ENCODE measurements at regions not wholly inside any gene's neighbourhood (a gene's known extent, or its start where the extent isn't known, plus 50 kb on each side); places are given as distances from the start of the nearest gene placed in this dataset.

DNA sequence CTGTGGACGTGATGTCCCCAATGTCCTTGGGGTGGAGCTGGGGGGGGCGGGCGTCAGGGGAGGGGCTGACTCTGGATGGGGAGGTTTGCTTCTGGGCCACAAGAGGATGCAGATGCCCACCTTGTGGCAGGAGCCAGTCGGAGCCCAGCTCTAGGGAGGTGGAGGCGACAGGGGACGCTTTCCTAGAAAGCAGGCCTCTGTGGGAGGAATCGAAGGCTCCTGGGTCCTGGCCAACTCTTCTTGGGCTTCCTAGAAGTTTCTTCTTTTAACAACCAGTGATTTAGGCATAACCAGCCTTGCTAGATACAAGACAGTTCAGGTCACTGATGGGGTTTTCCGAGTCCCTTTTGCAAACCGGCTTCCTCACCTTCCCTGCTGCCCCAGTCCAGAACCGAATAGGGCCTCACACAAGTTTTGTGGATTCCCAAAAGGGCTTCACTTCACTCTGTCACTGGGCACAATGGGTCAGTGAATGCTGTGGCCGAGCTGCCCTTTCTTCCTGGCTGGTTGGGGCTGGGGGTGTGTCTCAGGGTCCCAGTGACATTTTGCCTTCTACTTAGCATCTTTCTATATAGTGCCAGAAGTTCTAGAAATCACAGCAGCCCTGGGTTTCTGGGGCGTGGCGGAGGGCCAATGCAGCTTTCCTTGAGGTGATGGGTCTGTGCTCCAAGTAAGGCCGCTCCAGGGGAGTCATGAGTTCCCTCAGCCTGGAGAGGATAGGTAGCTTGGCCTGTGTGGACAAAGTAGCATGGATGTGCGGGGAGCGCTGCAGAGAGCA is 78.4 kb upstream of the FOXP4 start:
- Mint-ChIP-seq H3K4me3 (no peak overlapping the region), H3K27me3 (ENCODE audit: low read depth) (peaks cover 83% of the 10 kb centered on the region), H3K4me1 (peaks cover 31% of the 10 kb centered on the region), H3K36me3 (ENCODE audit: low read depth) (no peaks in the 10 kb centered on the region), H3K27ac (ENCODE audit: unreplicated experiment) (no peak overlapping the region), H3K9me3 (no peaks in the 10 kb centered on the region)
- no peak for DNase-seq (ENCODE audit: low read depth, low spot score)
- TF ChIP-seq, protein P1, sequence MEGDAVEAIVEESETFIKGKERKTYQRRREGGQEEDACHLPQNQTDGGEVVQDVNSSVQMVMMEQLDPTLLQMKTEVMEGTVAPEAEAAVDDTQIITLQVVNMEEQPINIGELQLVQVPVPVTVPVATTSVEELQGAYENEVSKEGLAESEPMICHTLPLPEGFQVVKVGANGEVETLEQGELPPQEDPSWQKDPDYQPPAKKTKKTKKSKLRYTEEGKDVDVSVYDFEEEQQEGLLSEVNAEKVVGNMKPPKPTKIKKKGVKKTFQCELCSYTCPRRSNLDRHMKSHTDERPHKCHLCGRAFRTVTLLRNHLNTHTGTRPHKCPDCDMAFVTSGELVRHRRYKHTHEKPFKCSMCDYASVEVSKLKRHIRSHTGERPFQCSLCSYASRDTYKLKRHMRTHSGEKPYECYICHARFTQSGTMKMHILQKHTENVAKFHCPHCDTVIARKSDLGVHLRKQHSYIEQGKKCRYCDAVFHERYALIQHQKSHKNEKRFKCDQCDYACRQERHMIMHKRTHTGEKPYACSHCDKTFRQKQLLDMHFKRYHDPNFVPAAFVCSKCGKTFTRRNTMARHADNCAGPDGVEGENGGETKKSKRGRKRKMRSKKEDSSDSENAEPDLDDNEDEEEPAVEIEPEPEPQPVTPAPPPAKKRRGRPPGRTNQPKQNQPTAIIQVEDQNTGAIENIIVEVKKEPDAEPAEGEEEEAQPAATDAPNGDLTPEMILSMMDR (conservative IDR thresholded peaks at IDR 0.05) = no peak

DNA sequence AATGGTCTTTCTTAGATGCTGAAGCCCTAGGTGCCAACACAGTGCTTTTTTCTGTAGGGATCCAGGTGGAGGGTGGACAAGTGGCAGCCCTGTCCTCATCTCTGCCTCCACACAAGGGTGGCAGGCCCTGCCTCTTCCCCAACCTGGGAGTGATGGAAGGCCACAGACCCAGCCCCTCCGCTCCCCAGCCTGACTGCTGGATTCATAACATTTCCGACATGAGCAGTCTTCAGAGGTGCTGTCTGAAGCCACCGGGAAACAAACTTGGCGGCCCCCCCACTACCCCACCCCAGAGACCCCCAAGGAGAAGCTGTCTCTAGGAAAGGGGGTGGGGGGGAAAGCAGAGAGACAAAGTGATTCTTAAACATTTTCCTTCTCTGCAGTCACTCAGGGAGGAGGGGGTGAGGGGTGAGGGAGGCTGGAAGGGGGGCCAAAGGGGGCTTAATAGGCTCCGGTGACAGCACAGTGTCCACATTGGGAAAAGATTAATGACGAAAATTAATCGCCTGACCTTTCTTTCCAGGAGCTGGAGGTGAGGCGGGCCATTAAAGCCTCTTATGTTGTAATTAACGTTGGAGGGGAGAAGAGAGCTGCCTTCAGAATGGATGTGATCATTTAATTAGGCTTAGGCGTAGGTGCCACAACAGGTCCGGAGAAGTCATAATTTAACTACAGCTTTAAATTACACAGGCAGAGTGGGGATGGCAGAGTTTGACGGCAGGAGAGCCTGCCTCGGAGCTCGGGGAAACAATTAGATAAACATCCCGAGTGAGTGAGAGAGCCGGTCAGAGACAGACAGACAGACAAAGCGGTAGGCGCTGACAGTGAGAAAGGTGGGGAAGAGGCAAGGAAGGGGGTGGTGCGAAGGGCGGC is 76.8 kb upstream of the FOXP4 start:
- H3K4me3 Mint-ChIP-seq = peak overlapping the region; percentile 60
- no peaks in the 10 kb centered on the region for H3K36me3 Mint-ChIP-seq (ENCODE audit: low read depth)
- peaks cover 83% of the 10 kb centered on the region for H3K27me3 Mint-ChIP-seq (ENCODE audit: low read depth)
- H3K27ac Mint-ChIP-seq (ENCODE audit: unreplicated experiment) = no peak overlapping the region
- TF ChIP-seq, protein P1 (conservative IDR thresholded peaks at IDR 0.05) = no peak
- peaks cover 29% of the 10 kb centered on the region for H3K4me1 Mint-ChIP-seq
- no peak for DNase-seq (ENCODE audit: low read depth, low spot score)
- H3K9me3 Mint-ChIP-seq = no peaks in the 10 kb centered on the region

DNA sequence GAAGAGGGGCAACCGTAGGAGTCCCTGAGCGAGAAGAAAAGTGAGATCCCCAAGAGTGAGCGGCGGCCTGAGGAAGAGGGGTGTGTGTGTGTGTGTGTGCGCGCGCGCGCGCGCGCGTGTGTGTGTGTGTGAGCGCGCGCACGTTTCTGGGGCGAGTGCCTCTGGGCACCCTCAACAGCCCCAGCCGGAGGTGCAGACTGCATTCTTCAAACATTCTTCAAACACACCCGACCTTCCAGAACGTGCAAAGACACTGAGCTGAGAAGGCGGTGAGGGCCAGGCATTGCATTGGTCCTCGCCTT is 76.2 kb upstream of the FOXP4 start:
- peaks cover 88% of the 10 kb centered on the region for H3K27me3 Mint-ChIP-seq (ENCODE audit: low read depth)
- peaks cover 29% of the 10 kb centered on the region for H3K4me1 Mint-ChIP-seq
- no peak for DNase-seq (ENCODE audit: low read depth, low spot score)
- no peak overlapping the region for H3K27ac Mint-ChIP-seq (ENCODE audit: unreplicated experiment)
- no peaks in the 10 kb centered on the region for H3K9me3 Mint-ChIP-seq
- TF ChIP-seq, protein P1 (conservative IDR thresholded peaks at IDR 0.05) = no peak
- H3K4me3 Mint-ChIP-seq = peak overlapping the region; percentile 60
- H3K36me3 Mint-ChIP-seq (ENCODE audit: low read depth) = no peaks in the 10 kb centered on the region

DNA sequence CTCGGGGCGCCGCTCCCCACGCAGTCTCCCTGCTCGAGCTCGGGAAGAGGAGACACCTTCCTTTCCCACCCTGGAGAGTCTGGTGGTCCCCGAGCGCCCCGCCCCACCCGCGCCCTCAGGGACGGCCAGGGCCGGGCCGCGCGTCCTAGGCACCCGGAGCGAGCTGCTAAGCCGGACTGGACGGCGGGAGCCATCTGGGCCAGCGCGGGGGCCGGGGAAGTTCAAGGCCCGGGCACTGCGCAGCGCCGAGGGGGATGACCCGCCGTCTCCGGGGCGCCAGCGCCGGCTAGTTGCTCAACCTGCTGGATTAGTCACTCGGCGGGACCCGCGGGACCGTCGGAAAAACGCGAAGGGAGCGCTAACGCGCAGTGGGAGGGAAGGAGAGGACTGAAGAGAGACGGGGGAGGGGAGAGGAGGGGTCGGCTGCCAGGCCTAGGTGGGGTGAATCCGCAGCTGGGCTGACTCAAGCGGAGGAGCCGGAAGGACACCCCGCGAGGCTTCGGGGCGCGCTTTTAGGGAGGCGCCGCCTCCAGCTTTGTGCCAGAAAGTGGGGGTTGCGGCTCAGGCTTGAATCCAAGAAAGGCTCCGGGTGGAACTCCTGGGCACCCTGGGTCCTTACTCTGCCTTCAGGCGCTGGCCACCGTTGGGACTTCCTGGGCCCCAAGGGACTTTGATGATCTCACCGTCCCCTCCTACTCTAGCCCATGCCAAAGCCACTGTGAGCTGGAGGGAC is 75.7 kb upstream of the FOXP4 start:
- peaks cover 30% of the 10 kb centered on the region for H3K4me1 Mint-ChIP-seq
- H3K27me3 Mint-ChIP-seq (ENCODE audit: low read depth) = peaks cover 85% of the 10 kb centered on the region
- H3K4me3 Mint-ChIP-seq = peak overlapping the region; percentile 60
- TF ChIP-seq, protein P1 (conservative IDR thresholded peaks at IDR 0.05) = no peak
- no peak overlapping the region for H3K27ac Mint-ChIP-seq (ENCODE audit: unreplicated experiment)
- DNase-seq (ENCODE audit: low read depth, low spot score) = no peak
- H3K9me3 Mint-ChIP-seq = no peaks in the 10 kb centered on the region
- no peaks in the 10 kb centered on the region for H3K36me3 Mint-ChIP-seq (ENCODE audit: low read depth)

GRCh38 chr6:41471064-41471895 is 74.9 kb upstream of the FOXP4 start:
- Mint-ChIP-seq H3K27me3 (ENCODE audit: low read depth) (peaks cover 82% of the 10 kb centered on the region), H3K9me3 (no peaks in the 10 kb centered on the region), H3K4me3 (no peak overlapping the region), H3K4me1 (peaks cover 33% of the 10 kb centered on the region), H3K36me3 (ENCODE audit: low read depth) (no peaks in the 10 kb centered on the region), H3K27ac (ENCODE audit: unreplicated experiment) (no peak overlapping the region)
- DNase-seq (ENCODE audit: low read depth, low spot score) = no peak
- TF ChIP-seq, protein P1 (conservative IDR thresholded peaks at IDR 0.05) = no peak

Measured in neural crest cell (in vitro differentiated cells).